ENCODE measurements at regions not wholly inside any gene's neighbourhood (a gene's known extent, or its start where the extent isn't known, plus 50 kb on each side); places are given as distances from the start of the nearest gene placed in this dataset.

GRCh38 chr5:125012727-125013451 is 266.4 kb upstream of the ZNF608 start:
- DNase-seq: no peak

DNA sequence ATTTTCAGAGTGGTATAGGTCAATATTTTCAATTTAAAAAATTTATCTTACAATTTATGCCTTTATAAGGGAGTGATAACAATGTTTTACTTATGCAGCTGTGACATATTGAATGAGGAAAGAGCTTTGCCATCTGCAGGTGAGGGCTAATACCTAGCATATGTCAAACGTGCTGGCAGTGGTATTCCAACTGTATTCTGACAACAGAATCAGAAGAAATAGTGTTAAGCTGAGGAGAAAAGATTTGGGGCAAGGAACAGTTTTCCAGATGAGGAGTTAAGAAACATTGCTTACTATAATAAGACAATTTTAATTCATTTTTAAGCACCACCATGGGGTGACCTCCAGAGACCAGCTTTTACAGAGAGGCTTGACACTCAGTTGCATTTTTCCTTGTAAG is 267.8 kb upstream of the ZNF608 start:
- no peak for DNase-seq

DNA sequence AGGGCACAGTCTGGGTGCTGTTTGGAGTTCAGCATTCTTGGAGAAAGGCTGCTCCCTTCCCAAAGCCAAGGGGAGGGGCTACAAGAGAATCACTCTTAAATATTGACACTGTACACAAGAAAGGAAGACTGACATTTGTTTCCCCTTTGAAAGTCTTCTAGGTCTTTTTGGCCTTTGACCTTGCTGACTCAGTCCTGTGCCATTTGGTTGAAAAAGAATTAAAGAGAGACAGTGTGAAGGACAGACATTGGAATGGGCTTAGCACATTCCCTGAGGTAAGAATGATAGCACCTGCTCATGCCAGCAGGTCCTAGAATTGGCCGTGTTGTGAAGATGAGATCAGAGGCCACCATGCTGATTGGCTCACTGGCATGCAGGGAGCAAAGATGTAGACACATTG is 271.4 kb upstream of the ZNF608 start:
- DNase-seq: no peak

DNA sequence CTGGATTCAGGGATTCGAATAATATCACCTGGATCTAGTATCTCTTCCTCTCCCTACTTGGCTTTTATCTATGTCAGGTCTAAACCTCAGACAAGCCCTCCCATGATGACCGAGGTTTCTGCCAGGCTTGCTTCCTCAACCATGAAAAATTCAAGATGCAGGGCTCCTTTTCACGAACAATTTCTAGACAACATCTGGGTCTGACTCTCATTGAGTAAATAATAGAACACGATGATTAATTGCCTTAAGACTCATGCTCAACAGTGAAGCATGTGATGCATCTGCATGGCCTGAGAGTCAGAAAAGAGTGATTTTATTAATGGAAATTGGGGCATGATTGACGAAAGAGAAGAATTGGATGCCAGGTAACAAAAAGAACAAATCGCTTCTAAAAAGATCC is 277.2 kb upstream of the ZNF608 start:
- DNase-seq: no peak

DNA sequence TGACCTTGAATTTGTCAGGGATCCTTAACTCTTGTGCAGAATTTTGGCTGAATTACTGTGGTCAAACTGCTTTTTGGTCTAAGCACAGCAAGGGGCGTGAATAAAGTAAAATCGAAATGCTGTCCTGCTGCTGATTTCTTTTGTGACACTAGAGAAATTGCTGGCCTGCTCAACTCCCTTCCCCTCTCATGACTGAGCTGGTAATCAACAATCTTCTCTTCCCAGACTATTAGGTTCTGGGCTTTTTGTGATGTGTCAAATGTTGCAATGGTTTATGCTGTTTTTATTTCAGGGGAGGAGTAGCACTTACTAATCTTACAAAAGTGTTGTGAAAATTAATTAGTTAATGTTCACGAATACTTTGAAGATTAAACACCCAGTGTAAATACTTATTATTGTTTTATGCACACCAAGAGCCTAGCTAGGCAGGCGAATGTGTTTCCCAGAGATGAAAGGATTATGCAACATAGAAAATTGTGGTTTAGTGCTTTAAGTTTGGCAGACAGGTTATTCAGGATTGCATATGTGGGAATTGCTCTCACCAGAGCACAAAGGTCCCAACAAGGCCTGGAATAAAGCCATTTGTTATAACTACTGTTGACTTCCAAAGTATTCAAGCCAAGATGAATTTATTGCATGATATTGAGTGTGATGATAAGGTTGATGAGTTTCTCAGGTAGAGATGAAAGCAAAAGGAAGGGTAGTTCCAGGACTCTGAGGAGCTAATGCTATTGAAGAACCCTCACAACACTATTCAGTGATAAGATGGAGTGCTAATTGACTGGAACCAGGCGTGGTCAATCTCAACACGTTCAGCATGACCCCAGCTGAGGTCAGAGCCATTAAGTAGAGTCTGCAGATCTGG is 280.7 kb upstream of the ZNF608 start:
- DNase-seq: no peak

DNA sequence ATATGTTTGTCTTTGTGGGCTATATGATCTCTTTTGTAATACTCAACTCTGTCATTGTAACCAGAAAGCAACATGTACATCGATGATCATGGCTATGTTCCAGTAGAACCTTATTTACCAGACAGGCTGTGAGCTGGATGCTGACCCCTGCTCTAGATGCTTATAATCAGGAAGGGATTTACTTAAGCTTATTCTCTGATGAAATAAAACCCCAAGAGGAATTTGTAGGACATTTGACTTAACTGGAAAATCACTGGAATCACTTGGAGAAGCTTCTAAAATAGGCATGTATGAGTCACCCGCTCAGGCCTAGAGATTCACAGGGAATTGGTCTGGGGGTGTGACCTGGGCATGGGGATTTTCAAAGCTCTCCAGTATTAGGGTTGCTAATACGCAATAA is 285.8 kb upstream of the ZNF608 start:
- DNase-seq: no peak

DNA sequence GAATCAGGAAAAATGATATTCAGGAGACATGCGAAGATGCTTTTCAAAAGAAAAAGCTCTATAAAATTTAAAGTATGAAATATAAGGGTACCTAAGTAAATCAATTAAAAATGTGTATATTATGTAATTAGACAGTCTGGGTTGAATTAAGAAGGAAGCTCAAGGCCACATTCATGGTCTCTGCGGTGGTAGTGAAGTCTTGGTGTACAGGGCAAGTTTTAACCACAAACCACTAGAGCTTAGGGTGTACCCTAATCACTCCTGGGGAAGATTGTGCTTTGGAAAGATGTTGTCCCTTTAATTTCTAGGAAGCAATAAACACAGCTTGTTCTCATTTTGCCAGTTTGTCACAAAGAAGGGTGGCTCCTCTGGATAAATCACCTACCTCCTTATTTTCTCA is 287.2 kb upstream of the ZNF608 start:
- DNase-seq: no peak

DNA sequence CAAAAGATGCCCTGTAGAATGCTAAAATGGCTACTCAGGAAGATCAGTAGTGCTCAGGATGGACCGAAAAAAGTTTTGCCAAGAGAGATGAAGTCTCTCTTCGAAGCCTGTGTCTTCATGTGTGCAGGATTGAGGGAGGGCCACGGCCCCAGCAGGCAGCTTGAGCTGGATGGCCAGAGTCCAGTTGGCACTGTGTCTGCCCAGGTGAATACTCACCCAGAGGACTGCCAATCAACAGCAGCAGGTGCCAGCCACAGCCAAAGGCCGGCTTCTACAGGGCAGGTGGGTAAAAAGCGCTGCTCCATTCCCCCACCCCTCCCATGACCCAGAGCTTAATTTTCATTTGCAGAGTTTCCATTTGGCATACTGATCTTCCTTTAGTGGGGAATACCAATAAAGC is 287.9 kb upstream of the ZNF608 start:
- DNase-seq: no peak

- DNase-seq: no peak
These were observed 290.1 kb upstream of the ZNF608 start for GRCh38 chr5:125036494-125036893.

DNA sequence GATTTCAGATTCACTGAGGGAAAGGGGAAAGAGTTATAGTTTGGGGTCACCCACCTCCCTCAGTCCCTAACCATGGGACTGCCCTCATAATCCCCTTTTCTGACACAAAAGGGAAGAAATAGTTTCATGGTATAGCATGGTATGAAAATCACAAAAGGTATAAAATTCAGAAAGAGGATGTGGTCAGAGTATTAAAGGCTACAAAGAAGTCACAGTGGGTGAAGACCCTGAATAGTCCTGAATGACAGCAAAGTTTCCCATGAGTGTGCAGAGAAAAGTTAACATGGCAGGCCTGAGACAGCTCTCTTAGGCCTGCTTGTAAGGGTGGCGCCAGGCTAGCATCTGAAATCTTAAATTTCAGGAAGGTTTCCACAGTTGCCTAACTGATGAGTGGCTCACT is 290.6 kb upstream of the ZNF608 start:
- no peak for DNase-seq

GRCh38 chr5:125037530-125037929 is 291.1 kb upstream of the ZNF608 start:
- DNase-seq: no peak

DNA sequence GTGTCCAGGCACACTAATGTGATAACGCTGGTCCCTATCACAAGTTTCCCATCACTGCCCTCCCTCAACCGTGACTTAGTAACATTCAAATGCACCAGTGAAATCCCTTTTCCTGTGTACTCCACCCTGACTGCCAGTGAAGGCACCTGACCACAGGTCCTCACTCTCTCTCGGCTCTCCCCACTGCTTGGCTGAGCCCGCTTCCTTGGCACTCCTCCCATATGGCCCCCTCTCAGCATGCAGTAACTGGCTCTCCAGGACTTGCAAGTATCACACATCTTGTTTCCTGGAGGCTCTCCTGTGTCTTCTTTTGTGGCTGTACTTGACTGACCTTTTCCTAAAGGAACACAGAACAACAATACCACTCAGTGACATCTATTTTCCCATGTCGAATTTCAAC is 292.0 kb upstream of the ZNF608 start:
- no peak for DNase-seq

DNA sequence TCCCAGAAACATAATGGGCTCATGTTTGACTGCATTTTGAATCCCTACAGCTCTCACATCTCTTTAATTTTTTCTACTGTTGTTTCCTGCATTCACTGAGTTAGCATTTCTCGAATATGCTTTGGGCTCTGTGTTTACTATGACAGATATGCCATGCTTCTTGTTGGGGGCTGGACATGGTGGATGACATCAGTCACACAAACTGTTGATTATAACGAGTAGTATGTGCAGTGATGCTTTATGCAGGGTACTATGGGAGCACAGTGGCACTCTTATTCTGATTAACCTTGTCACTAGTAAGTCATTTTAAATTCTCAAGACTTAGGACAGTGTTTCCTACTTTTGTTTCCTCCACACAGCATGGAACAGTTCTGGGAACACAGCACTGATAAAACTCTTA is 295.4 kb upstream of the ZNF608 start:
- DNase-seq: no peak

- DNase-seq: no peak
These were observed 295.9 kb upstream of the ZNF608 start for GRCh38 chr5:125042261-125042890.

DNA sequence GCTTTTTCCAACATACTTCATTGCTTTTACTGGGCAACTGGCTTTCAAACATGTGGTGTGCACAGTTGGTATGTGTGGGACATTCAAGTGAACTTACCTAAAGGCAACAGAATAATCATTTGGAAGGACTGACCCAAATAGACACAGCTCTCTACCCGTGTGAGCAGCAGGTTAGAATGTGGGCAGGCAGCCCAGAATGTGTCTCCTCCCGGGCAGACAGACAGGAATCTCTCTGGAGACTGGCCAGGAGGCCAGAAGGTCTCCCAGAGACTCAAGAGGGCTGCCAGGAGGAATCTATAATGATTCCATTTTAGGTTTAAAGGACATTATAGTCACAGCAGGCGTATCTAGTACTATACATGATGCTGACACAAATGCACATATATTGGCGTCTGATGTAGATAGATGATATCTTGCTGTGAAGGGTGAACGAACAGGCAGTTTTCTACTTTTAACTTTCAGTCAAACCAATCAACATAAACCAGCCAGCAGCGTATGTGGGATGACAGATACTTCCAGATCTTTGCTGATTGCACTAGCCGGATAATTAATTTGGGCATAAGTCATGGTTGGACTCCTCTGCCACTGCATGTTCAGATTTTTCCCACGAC is 297.4 kb upstream of the ZNF608 start:
- DNase-seq: no peak

DNA sequence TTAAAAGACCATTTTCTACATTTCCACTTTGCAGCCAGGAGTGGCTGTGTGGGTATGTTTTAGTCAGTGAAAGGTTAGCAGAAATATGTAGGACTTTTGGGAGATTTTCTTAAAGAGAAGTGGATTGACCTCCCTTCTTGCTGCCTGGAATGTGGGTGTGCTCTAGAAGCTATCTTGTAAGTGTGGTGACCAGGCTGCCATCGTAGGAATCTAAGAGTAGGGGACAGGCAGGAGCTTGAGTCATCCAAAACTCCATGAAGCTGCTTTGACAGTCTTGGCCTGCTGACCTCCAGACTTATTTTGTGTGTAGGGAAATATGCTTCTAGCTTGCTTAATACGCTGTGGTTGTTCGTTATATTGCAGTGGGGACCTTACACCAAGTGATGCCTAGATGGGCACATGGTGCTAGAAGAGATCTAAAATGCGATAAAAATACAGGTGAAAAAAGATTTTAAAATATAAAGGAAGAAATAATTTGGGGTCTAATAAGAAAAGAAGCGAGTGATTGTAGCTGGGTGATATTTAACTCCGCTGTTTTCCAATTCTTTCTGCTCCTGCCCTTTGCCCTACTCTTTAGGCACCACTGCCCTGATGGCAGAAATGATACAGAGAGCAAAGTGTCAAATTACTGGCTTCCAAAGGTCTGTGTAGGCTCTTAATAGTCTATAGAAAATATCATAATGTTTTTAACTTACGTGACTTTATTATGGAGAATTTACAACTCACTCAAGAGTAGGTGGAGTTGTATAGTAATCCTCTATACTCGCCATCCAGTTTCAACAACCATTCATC is 298.2 kb upstream of the ZNF608 start:
- no peak for DNase-seq

GRCh38 chr5:125045646-125046045 is 299.2 kb upstream of the ZNF608 start:
- DNase-seq: no peak

DNA sequence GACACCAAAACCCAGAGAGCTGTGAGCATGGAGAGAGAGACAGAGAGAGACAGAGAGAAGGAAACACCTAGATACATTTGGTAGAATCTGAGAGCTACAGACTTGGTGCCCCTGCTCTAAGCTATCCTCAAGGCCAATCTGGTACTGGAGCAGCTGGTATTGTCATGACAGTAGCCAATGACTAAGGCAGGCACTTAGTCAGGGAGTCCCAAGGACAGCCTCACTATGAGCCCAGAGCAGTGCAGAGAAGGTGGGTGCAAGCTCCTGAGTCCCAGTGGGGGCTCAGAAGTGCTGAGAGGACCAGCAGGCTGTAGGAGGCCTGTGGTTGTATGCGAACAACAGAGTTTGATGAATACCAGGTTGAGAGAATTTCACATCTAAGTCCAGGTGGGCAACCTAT is 300.4 kb upstream of the ZNF608 start:
- no peak for DNase-seq

- no peak for DNase-seq
These were observed 301.4 kb upstream of the ZNF608 start for GRCh38 chr5:125047871-125048270.

DNA sequence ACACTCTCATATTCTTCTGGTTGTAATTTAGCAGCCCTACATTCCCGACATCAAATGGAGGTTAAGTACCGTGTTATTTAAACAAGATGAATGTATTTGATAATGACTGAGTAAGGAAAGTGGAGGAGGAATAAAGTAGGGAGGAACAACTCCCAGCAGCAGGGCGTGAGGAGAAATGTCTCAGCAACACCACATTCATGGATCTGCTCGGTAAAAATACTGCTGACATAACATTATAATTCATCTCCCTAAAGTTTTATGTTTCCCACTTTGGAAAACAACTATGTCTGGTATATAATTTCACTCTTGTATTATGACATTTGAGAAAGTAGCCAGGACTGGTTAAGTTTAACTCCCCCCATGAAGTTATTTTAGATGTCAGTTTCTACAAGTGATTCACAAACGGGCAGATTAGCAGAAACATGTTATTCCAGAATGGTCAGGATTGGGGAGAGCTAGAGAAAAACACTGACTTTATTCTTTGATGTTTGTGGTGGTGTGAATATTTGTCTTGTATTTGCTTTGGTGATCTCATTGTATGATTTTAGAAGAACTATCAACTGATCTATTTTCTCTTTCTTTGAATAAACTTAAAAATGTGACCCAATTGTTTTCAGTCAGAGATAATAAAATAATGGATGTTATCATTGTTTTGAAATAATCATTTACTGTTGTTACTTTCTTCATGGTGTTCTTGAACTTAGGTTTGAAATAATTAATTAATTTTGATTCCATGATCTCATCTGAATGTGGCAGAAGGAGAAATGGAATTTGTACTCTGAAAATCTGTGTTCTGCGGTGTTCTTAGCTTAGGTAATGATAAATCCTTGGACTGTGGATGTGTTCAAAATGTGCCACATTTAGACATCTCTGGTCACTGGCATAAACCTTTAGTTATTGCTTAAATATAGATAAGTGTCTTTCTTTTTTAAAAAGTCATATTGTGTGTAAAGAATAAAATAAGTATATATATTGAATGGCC is 303.6 kb upstream of the ZNF608 start:
- no peak for DNase-seq

DNA sequence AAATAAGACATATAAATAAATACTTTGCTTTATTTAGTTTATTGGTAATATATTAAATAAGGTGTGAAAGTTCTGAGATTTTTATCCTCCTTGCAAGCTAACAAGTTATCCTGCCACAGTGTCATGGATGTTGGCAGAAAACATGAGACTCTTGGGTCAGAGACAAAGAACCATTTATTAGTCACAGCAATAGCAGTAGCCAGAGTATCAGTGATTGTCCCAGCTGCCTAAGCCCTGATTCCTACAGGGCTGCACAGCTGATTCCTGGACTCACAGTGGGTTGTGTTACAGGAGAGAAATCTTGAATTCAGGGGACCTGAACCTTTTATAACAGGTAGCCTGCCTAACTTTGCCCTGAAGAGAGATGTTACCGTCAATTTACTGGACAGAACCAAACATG is 304.5 kb upstream of the ZNF608 start:
- DNase-seq: no peak

Data from effector CD4-positive, alpha-beta T cell (primary cell).